SK-N-SH treated with all-trans-retinoic acid at 6 μM for 48 hours (cell line): ENCODE measurements at regions not wholly inside any gene's neighbourhood (a gene's known extent, or its start where the extent isn't known, plus 50 kb on each side); places are given as distances from the start of the nearest gene placed in this dataset.

ENCODE experiments used
- ARNTL ChIP-seq: fragments of 450-650 bp; formaldehyde crosslinking; IDR thresholded peaks from 2 replicates; pipeline ENCODE4 v1.5.0; 2020; ENCODE audit warnings: low read depth, mild to moderate bottlenecking, moderate library complexity, borderline replicate concordance
- RARB ChIP-seq: fragments of 250-450 bp; sonication (Bioruptor Pico); IDR thresholded peaks from 2 replicates; pipeline ENCODE4 v1.8.0; 2021; ENCODE audit warnings: mild to moderate bottlenecking, moderate library complexity
- SNAI2 ChIP-seq: fragments of 250-450 bp; sonication (Bioruptor Pico); IDR thresholded peaks from 2 replicates; pipeline ENCODE4 v1.5.0; 2020; ENCODE audit warnings: mild to moderate bottlenecking, moderate library complexity
- TCF4 ChIP-seq: fragments of 250-450 bp; sonication (Bioruptor Pico); IDR thresholded peaks from 2 replicates; pipeline ENCODE4 v1.8.0; 2021; ENCODE audit warnings: mild to moderate bottlenecking, moderate library complexity, borderline replicate concordance
- ZFP3 ChIP-seq: fragments of 250-450 bp; sonication (Bioruptor Pico); IDR thresholded peaks from 2 replicates; pipeline ENCODE4 v1.5.0; 2020; ENCODE audit warnings: mild to moderate bottlenecking, moderate library complexity
- ZFP30 ChIP-seq: fragments of 450-650 bp; formaldehyde crosslinking; IDR thresholded peaks from 2 replicates; pipeline ENCODE4 v1.5.0; 2022; ENCODE audit warnings: mild to moderate bottlenecking, moderate library complexity
- TF ChIP-seq, protein P1 (sequence below): fragments of 250-450 bp; sonication (Bioruptor Pico); IDR thresholded peaks from 2 replicates; pipeline ENCODE4 v1.5.1; 2020; ENCODE audit warnings: low read depth, mild to moderate bottlenecking, moderate library complexity

DNA sequence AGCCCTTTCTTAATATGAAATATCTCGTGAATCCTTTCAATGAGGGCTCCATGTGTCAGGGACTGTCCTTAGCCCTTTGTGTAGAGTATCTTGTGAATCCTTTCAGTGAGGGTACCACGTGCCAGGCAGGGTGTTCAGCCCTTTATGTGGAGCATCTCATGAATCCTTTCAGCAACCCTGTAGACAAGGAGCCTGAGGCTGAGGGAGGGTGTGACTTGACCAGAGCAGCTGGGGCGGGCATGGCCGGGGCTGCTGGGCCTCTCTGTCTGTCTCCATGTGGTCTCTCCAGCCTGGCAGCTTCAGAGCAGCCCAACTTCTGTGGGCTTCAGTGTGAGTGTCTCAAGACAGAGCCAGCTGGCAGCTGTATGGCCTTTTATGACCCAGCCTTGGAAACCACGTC lies 140.2 kb downstream of the AACS start:
- TF ChIP-seq, protein P1, sequence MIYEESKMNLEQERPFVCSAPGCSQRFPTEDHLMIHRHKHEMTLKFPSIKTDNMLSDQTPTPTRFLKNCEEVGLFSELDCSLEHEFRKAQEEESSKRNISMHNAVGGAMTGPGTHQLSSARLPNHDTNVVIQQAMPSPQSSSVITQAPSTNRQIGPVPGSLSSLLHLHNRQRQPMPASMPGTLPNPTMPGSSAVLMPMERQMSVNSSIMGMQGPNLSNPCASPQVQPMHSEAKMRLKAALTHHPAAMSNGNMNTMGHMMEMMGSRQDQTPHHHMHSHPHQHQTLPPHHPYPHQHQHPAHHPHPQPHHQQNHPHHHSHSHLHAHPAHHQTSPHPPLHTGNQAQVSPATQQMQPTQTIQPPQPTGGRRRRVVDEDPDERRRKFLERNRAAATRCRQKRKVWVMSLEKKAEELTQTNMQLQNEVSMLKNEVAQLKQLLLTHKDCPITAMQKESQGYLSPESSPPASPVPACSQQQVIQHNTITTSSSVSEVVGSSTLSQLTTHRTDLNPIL (CRISPR knock-in tag) = no peak
- no peak for TF ChIP-seq RARB (CRISPR knock-in tag)
- TF ChIP-seq ZFP30 (CRISPR knock-in tag) = no peak
- TF ChIP-seq SNAI2 (CRISPR knock-in tag) = no peak
- no peak for TF ChIP-seq TCF4 (CRISPR knock-in tag)
- no peak for TF ChIP-seq ARNTL
- no peak for TF ChIP-seq ZFP3 (CRISPR knock-in tag)
